ENCODE measurements at regions not wholly inside any gene's neighbourhood (a gene's known extent, or its start where the extent isn't known, plus 50 kb on each side); places are given as distances from the start of the nearest gene placed in this dataset.

DNA sequence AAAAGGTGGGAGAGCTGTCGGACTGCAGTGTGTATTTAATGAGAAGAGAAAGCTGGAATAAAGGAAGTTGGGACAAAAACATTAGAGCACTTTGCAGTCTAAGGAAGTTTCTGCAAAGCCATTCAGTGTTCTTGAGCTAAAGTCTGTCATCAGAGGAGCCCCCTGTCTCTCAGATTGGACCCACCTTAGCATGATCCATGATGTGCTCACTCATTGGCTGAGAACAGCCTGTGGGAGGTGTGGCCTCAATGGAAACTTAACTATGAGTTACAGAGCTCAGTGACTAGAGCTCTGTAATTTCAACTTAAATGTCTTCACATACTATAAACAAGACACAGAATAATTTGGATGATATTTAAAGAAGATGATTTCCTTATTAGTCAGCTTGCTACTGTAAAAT is 437.0 kb downstream of the BTBD3 start:
- H3K4me3 ChIP-seq (replicated peaks; ENCODE audit: low read depth, low read length) = no peak overlapping the region
- DNase-seq (ENCODE audit: extremely low read depth, low read depth) = no peak
- TF ChIP-seq, protein P1, sequence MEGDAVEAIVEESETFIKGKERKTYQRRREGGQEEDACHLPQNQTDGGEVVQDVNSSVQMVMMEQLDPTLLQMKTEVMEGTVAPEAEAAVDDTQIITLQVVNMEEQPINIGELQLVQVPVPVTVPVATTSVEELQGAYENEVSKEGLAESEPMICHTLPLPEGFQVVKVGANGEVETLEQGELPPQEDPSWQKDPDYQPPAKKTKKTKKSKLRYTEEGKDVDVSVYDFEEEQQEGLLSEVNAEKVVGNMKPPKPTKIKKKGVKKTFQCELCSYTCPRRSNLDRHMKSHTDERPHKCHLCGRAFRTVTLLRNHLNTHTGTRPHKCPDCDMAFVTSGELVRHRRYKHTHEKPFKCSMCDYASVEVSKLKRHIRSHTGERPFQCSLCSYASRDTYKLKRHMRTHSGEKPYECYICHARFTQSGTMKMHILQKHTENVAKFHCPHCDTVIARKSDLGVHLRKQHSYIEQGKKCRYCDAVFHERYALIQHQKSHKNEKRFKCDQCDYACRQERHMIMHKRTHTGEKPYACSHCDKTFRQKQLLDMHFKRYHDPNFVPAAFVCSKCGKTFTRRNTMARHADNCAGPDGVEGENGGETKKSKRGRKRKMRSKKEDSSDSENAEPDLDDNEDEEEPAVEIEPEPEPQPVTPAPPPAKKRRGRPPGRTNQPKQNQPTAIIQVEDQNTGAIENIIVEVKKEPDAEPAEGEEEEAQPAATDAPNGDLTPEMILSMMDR (IDR thresholded peaks at IDR 0.05; ENCODE audit: low read depth, low read length, missing control alignments) = no peak

DNA sequence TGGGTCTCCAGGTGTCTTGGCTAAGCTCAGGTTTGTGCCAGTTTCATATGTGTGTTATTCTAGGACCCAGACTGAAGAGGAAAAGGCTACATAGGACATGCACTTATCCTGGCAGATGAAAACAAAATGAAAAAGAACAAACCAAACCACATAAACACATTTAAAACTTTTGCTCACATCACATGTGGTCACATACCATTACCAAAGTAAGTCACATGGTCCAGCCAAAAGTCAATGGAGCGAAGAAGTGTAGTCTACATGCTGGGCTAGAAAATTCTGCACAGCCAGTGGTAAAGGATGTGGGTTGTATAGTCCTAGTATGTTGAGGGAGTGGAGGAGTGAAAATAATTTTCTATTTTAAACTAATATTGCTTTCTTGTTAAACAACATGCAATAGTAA is 437.5 kb downstream of the BTBD3 start:
- no peak for DNase-seq (ENCODE audit: extremely low read depth, low read depth)
- TF ChIP-seq, protein P1 (IDR thresholded peaks at IDR 0.05; ENCODE audit: low read depth, low read length, missing control alignments) = no peak
- no peak overlapping the region for H3K4me3 ChIP-seq (replicated peaks; ENCODE audit: low read depth, low read length)

DNA sequence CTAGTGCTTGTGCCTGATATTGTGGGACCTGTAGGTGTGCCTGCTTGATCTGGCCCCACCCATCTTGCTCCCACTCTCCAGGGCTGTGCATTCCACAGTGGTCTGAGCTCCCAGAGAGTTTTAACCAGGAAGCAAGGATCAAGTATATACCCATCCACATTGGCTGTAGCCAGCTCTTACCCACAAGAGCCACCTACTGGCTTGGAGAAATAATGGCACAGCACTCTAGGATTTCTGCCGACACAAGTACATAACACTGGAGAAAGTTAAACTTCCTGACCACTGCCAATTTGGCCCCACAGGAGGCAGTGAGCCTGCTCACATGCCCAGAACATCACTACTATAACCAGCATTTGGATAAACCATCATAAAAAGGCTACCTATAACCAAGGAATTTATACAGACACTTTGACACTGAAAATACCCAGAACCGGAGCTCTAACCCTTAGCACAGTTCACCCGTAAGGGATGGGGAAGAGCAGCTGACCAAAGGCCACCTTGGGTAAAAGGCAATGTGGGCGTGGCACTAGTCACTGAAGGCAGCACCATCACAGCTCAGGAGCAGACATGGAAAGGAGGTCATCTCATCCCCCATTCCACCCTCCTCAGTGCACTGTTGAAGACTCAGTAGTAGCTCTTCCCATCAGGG is 440.4 kb downstream of the BTBD3 start:
- DNase-seq (ENCODE audit: extremely low read depth, low read depth) = no peak
- TF ChIP-seq, protein P1 (IDR thresholded peaks at IDR 0.05; ENCODE audit: low read depth, low read length, missing control alignments) = no peak
- H3K4me3 ChIP-seq (replicated peaks; ENCODE audit: low read depth, low read length) = no peak overlapping the region

DNA sequence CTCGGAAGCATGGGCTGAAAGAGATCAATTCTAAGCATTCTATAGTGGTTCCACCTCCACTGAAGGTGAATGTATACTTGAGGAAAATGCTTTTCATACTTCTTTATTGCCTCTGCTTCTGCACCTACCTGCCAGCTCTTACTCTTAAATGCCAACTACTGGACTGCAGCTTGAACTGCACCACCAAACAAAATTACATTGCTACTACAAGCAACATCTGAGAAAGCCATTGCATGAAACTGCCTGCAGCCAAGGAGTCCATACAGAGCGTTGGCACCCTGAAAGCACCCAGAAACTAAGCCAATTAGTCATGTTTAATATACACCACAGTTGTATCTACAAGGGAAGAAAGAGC is 440.9 kb downstream of the BTBD3 start:
- DNase-seq (ENCODE audit: extremely low read depth, low read depth) = no peak
- no peak overlapping the region for H3K4me3 ChIP-seq (replicated peaks; ENCODE audit: low read depth, low read length)
- TF ChIP-seq, protein P1 (IDR thresholded peaks at IDR 0.05; ENCODE audit: low read depth, low read length, missing control alignments) = no peak

DNA sequence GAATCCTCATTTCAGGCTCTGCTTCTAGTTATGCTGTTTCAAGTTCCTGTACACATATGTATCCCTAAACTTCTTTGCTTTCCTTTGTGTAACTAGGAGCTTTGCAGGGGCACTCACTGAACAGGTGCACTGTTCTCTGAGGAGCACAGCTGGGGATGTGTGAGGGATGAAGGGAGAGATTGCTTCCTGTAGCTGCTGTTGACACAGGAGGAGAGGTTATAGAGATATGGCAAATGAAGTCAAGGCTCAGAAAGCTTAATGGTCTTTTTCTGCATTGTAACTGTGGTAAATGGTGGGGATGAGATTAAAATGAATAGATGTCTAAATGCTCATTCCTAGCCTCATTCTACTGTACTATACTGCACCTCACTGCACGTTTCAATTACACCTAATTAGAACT is 454.3 kb downstream of the BTBD3 start:
- H3K4me3 ChIP-seq (replicated peaks; ENCODE audit: low read depth, low read length) = no peak overlapping the region
- TF ChIP-seq, protein P1 (IDR thresholded peaks at IDR 0.05; ENCODE audit: low read depth, low read length, missing control alignments) = no peak
- no peak for DNase-seq (ENCODE audit: extremely low read depth, low read depth)

DNA sequence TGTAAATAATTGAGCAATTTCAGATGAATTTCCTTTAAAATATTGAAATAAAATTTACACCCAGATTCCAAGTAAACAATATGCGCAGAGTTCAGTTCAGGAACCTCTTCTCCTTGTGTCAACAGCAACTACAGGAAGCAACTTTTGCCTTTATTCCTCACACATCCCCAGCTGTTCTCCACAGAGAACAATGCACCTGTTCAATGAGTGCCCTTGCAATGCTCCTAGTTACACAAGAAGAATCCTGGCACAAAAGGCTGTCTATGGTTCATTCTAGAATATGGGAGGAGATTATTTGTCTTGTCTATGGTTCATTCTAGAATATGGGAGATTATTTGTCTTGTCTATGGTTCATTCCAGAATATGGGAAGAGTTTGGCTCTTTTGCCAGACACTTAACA is 454.9 kb downstream of the BTBD3 start:
- TF ChIP-seq, protein P1 (IDR thresholded peaks at IDR 0.05; ENCODE audit: low read depth, low read length, missing control alignments) = no peak
- no peak overlapping the region for H3K4me3 ChIP-seq (replicated peaks; ENCODE audit: low read depth, low read length)
- DNase-seq (ENCODE audit: extremely low read depth, low read depth) = no peak

DNA sequence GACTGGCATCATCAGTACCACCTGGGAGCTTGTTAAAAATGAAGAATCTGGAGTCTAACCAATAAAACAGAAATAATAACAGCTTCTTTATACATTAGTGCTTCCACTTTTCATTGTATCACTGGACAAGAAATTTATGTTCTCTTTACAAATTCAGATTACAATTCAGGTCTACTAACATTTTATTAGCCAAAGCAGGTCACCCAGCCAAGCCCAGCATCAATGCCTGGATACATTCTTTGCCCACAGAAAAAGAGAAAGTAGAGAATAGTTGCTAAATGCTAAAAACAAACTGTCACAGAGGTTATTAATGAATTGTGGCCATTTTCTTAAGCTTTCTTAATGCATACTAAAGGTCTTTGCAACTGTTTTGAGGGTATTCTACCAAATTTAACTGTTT is 458.3 kb downstream of the BTBD3 start:
- TF ChIP-seq, protein P1 (IDR thresholded peaks at IDR 0.05; ENCODE audit: low read depth, low read length, missing control alignments) = no peak
- DNase-seq (ENCODE audit: extremely low read depth, low read depth) = no peak
- H3K4me3 ChIP-seq (replicated peaks; ENCODE audit: low read depth, low read length) = no peak overlapping the region
